HL-60/S4 treated with phorbol 12-myristate 13-acetate at 8.2 ng/mL for 4 days and 3 days (cell line): ENCODE measurements at regions not wholly inside any gene's neighbourhood (a gene's known extent, or its start where the extent isn't known, plus 50 kb on each side); places are given as distances from the start of the nearest gene placed in this dataset.

Experiments used
- in situ Hi-C: fragments of 300-500 bp; cut with MboI; formaldehyde crosslinking; loops from 2 replicates; pipeline ENCODE4 v1.15.0; 2022; ENCODE audit warnings: low sequenced_read_pairs

DNA sequence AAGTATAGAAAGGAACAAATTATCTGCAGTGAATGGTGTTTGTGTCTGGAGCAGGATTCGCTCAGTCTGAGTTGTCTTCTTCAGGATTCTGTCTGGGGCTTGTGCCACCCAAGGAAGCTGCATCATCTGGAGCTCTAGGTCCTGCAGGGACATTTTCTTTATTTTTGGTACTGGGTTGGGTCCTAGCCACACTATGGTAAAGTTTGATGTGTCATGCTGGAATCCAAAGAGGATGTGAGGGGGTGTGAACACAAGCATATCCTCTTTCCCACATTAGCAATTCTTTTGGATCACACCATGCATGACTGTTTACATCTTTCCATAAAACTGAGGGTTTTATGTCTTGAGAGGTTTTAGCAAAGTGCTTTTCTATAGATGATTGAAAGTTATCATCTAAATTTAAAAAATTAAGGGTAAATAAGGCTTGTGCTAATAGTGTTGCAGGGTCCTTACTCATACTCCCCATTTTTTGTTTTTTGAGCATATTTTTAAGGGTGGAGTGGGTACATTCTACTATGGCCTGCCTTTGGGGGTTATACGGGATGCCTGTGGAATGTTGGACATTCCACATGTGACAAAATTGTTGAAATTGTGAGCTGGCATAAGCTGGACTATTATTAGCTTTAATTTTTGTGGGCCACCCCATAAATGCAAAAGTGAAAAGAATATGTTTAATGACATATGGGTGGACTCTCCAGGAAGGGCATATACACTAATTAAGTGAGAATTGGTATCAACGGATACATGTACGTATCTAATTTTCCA, 152.0 kb upstream of the HMCN1 start:
- in situ Hi-C loops, result no loop called here

GRCh38 chr1:185581020-185581419, 153.2 kb upstream of the HMCN1 start:
- in situ Hi-C loops, result no loop called here

DNA sequence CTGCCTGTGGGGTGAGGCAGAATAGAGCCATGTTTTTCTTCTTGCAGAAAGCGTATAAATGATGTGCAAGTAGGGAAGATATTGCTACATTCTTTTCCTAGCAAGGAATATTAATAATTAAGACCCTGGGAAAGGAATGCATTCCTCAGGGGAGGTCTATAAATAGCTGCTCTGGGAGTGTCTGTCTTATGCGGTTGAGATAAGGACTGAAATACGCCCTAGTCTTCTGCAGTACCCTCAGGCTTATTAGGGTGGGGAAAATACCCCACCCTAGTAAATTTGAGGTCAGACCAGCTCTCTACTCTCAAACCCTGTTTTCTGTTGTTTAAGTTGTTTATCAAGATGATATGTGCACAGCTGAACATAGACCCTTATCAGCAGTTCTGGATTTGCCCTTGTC, 155.9 kb upstream of the HMCN1 start:
- in situ Hi-C loops, result no loop called here

GRCh38 chr1:185574139-185574875, 159.9 kb upstream of the HMCN1 start:
- in situ Hi-C loops, result loop anchor here (25.0 kb wide), 1 partner anchor 237 kb away; no protein-coding TSS in a partner anchor

DNA sequence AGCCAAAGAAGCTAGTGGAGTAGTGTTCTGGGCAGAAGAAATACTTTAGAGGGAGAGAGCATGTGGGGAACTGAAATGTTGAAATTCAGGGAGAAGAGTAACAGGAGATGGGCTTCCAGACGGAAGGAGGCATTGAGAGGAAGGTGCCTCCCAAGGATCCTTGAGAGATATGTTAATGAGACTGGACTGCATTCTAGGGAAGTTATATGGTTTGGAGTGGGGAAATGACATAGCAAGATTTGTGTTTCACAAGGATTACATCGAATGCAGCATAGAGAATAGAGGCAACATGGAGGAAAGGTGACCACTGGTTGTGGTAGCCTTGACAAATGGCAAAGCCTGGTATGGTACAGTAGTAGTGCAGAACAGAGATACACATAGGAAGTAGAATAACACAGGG, 160.5 kb upstream of the HMCN1 start:
- in situ Hi-C loops, result loop anchor here (25.0 kb wide), 1 partner anchor 236 kb away; no protein-coding TSS in a partner anchor

GRCh38 chr1:185573162-185573561, 161.0 kb upstream of the HMCN1 start:
- in situ Hi-C loops, result loop anchor here (25.0 kb wide), 1 partner anchor 236 kb away; no protein-coding TSS in a partner anchor

DNA sequence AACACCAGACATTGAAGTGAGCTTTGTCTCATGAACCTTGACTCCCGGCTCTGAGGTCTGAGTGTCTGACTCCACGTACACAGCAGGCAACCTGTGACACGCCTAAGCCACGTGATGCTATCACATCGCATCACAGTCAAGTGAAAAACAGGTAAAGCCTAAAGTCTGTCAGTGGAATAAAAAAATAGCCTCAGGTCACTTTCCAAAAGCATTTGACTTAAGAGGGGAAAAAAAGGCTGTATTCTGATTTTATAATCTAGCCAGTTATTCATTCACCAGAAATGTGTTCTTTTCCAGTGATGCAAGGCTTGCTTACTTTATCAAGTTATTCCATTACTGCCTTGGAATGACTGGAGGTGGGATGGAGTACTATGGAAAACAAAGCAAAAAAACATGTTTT, 163.2 kb upstream of the HMCN1 start:
- in situ Hi-C loops, result loop anchor here (25.0 kb wide), 1 partner anchor 234 kb away; no protein-coding TSS in a partner anchor

GRCh38 chr1:185568155-185569123, 165.8 kb upstream of the HMCN1 start:
- in situ Hi-C loops, result loop anchor here (25.0 kb wide), 1 partner anchor 231 kb away; no protein-coding TSS in a partner anchor

DNA sequence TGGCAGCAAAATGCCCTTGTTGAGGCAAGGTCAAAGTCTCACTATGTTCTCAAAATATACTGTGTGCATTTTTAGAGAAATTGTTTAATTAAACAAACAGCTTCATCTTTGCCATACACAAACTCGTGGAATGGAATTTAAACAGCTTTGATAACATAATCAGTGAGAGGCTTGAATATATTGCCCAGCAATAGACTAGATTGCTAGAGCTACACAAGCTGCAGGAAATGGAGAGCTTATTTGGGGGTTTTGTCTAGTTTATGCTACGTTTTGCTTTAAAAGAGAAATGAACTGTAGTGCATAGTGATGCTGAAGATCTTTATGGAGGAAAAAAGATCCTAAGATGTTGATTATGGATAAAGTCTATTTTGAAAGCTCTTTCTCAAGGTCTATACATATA, 166.8 kb upstream of the HMCN1 start:
- in situ Hi-C loops, result loop anchor here (25.0 kb wide), 1 partner anchor 230 kb away; no protein-coding TSS in a partner anchor

DNA sequence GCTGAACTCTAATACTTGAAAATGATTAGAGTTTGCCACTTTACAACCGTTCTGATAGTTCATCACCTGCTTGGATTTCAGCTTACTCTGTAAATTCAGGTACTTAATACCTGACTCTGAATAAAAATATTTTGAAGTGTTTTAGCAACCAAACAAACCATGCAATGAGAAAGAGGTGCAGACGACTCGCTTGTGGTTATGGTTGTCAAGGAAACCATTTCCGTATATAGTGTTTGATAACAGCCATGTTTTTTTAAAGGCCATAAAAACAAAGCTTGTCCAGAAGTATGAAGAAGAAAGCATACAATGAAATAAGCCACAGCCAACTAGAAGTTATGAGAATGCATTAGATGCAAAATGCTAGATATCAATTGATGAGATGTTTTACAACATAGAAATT, 167.2 kb upstream of the HMCN1 start:
- in situ Hi-C loops, result loop anchor here (25.0 kb wide), 1 partner anchor 230 kb away; no protein-coding TSS in a partner anchor

GRCh38 chr1:185565302-185565701, 168.9 kb upstream of the HMCN1 start:
- in situ Hi-C loops, result loop anchor here (25.0 kb wide), 1 partner anchor 228 kb away; no protein-coding TSS in a partner anchor

- in situ Hi-C loops, result loop anchor here (25.0 kb wide), 1 partner anchor 228 kb away; no protein-coding TSS in a partner anchor
These were observed 169.4 kb upstream of the HMCN1 start for GRCh38 chr1:185564816-185565215.

- in situ Hi-C loops, result loop anchor here (25.0 kb wide), 1 partner anchor 225 kb away; no protein-coding TSS in a partner anchor
These were observed 171.5 kb upstream of the HMCN1 start for GRCh38 chr1:185562461-185563359.

DNA sequence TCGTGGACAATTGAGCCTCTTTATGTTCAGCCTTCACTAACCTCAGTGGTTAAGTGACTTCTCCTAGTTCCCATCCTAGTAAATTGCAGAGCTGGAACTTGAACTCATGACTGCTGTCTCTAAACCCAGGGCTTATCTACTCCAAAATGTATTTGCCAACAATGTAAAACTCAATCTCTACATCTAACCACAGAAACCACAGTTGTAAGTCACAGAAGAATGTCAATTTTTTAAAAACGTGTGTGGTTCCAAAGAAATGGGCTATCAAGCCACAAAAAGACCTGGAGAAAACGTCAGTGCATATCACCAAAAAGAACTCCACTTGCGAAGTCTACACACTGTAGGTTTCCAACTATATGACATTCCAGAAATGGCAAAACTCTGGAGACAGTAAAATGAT, 172.6 kb upstream of the HMCN1 start:
- in situ Hi-C loops, result loop anchor here (25.0 kb wide), 1 partner anchor 224 kb away; no protein-coding TSS in a partner anchor

- in situ Hi-C loops, result loop anchor here (25.0 kb wide), 1 partner anchor 223 kb away; no protein-coding TSS in a partner anchor
These were observed 173.4 kb upstream of the HMCN1 start for GRCh38 chr1:185560760-185561159.

- in situ Hi-C loops, result loop anchor here (25.0 kb wide), 1 partner anchor 223 kb away; no protein-coding TSS in a partner anchor
These were observed 174.4 kb upstream of the HMCN1 start for GRCh38 chr1:185559684-185560331.

- in situ Hi-C loops, result loop anchor here (25.0 kb wide), 1 partner anchor 222 kb away; no protein-coding TSS in a partner anchor
These were observed 175.0 kb upstream of the HMCN1 start for GRCh38 chr1:185559151-185559550.

- in situ Hi-C loops, result loop anchor here (25.0 kb wide), 1 partner anchor 219 kb away; no protein-coding TSS in a partner anchor
These were observed 177.6 kb upstream of the HMCN1 start for GRCh38 chr1:185556561-185556960.
